ENCODE measurements at regions not wholly inside any gene's neighbourhood (a gene's known extent, or its start where the extent isn't known, plus 50 kb on each side); places are given as distances from the start of the nearest gene placed in this dataset.

DNA sequence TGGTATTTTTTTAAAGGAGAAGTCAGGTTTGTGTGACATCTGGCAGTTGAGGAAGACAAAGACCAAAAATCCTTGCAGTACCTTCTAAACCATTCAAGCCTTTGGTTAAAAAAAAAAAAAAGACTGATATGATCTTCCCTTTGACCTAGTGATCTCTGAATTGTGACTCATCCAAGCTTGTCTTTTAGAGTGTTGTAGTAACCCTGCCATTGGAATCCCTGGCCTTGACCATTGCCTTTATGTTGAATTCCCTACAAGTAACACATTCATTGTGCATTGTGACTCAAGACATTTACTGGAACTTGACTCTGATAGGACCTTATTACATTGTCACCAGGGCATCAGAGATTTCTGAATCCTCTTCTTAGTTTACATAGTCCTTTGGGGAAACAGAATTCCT is 1469.0 kb downstream of the TECRL start:
- Histone ChIP-seq H2AFZ (ENCODE audit: low read length) (no peak overlapping the region), H3K4me3 (ENCODE audit: low read length) (no peak overlapping the region), H3K36me3 (replicated peaks; ENCODE audit: insufficient read depth, low read length) (no peaks in the 10 kb centered on the region), H4K20me1 (ENCODE audit: insufficient read depth, low read length) (no peaks in the 10 kb centered on the region), H3K27ac (ENCODE audit: low read length) (no peak overlapping the region), H3K9ac (ENCODE audit: low read length) (no peak overlapping the region), H3K27me3 (replicated peaks; ENCODE audit: insufficient read depth, low read length) (no peaks in the 10 kb centered on the region), H3F3A (ENCODE audit: insufficient read depth, low read length) (no peaks in the 10 kb centered on the region), H3K9me3 (replicated peaks; ENCODE audit: insufficient read depth, low read length) (no peaks in the 10 kb centered on the region), H3K9me2 (replicated peaks; ENCODE audit: insufficient read depth, low read length) (no peaks in the 10 kb centered on the region), H3K4me1 (ENCODE audit: low read length) (no peaks in the 10 kb centered on the region), H3K4me2 (ENCODE audit: low read depth, low read length) (no peak overlapping the region), H3K79me2 (ENCODE audit: low read length) (no peaks in the 10 kb centered on the region)
- TF ChIP-seq EZH2phosphoT487 (IDR thresholded peaks at IDR 0.05; ENCODE audit: low read length) (no peak), EZH2 (optimal IDR thresholded peaks at IDR 0.05; ENCODE audit: low read depth, low read length) (no peak)
- TF ChIP-seq, protein P1, sequence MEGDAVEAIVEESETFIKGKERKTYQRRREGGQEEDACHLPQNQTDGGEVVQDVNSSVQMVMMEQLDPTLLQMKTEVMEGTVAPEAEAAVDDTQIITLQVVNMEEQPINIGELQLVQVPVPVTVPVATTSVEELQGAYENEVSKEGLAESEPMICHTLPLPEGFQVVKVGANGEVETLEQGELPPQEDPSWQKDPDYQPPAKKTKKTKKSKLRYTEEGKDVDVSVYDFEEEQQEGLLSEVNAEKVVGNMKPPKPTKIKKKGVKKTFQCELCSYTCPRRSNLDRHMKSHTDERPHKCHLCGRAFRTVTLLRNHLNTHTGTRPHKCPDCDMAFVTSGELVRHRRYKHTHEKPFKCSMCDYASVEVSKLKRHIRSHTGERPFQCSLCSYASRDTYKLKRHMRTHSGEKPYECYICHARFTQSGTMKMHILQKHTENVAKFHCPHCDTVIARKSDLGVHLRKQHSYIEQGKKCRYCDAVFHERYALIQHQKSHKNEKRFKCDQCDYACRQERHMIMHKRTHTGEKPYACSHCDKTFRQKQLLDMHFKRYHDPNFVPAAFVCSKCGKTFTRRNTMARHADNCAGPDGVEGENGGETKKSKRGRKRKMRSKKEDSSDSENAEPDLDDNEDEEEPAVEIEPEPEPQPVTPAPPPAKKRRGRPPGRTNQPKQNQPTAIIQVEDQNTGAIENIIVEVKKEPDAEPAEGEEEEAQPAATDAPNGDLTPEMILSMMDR (IDR thresholded peaks at IDR 0.05; ENCODE audit: low read length) = no peak
- DNase-seq = no peak

DNA sequence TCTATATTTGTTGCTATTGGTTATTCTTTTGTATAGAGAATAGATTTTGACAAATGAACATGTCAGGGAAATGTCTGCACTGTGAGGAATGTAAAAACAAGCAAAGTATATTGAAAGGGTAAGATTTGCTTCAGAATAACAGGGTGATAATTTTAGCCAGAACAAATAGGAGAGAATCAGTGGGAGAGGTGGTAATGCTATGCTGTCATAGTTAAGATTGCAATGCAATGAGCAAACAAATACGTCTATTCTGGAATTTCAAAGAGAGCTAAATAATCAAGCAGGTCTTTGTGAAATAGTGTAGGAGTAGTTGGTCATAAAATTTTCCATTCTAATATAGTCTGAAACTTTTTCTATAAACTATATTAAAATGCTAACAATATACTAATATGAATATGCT is 1478.4 kb downstream of the TECRL start:
- no peaks in the 10 kb centered on the region for H3K27me3 ChIP-seq (replicated peaks; ENCODE audit: insufficient read depth, low read length)
- no peaks in the 10 kb centered on the region for H3F3A ChIP-seq (ENCODE audit: insufficient read depth, low read length)
- no peak overlapping the region for H3K27ac ChIP-seq (ENCODE audit: low read length)
- no peak for DNase-seq
- H3K4me2 ChIP-seq (ENCODE audit: low read depth, low read length) = no peak overlapping the region
- H3K4me1 ChIP-seq (ENCODE audit: low read length) = no peaks in the 10 kb centered on the region
- TF ChIP-seq, protein P1 (IDR thresholded peaks at IDR 0.05; ENCODE audit: low read length) = no peak
- TF ChIP-seq EZH2 (optimal IDR thresholded peaks at IDR 0.05; ENCODE audit: low read depth, low read length) (no peak), EZH2phosphoT487 (IDR thresholded peaks at IDR 0.05; ENCODE audit: low read length) (no peak)
- H3K36me3 ChIP-seq (replicated peaks; ENCODE audit: insufficient read depth, low read length) = no peaks in the 10 kb centered on the region
- H3K79me2 ChIP-seq (ENCODE audit: low read length) = no peaks in the 10 kb centered on the region
- no peak overlapping the region for H3K9ac ChIP-seq (ENCODE audit: low read length)
- H3K4me3 ChIP-seq (ENCODE audit: low read length) = no peak overlapping the region
- H3K9me3 ChIP-seq (replicated peaks; ENCODE audit: insufficient read depth, low read length) = no peaks in the 10 kb centered on the region
- no peak overlapping the region for H2AFZ ChIP-seq (ENCODE audit: low read length)
- no peaks in the 10 kb centered on the region for H3K9me2 ChIP-seq (replicated peaks; ENCODE audit: insufficient read depth, low read length)
- H4K20me1 ChIP-seq (ENCODE audit: insufficient read depth, low read length) = no peaks in the 10 kb centered on the region

DNA sequence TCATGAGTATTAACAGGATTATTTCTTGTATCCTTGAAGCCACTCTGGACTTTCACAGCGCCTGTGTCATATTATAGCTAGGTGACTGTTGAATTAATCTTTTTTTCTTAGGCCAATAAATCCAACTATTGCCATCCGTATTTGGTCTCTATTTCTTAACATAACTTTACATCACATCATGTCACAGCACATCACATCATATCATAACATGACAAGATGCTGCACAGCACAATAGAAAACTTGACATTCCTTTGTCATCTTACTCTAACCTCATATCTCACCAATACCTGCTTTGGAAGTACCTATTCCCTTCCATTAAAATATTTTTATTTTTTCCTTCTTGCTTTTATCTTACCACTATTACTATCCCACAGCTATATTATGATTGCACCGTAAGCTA is 1480.8 kb downstream of the TECRL start:
- no peak for DNase-seq
- no peaks in the 10 kb centered on the region for H4K20me1 ChIP-seq (ENCODE audit: insufficient read depth, low read length)
- no peak overlapping the region for H3K4me3 ChIP-seq (ENCODE audit: low read length)
- no peak overlapping the region for H2AFZ ChIP-seq (ENCODE audit: low read length)
- H3K27me3 ChIP-seq (replicated peaks; ENCODE audit: insufficient read depth, low read length) = no peaks in the 10 kb centered on the region
- no peak overlapping the region for H3K27ac ChIP-seq (ENCODE audit: low read length)
- no peak overlapping the region for H3K9ac ChIP-seq (ENCODE audit: low read length)
- H3K9me2 ChIP-seq (replicated peaks; ENCODE audit: insufficient read depth, low read length) = no peaks in the 10 kb centered on the region
- H3K79me2 ChIP-seq (ENCODE audit: low read length) = no peaks in the 10 kb centered on the region
- TF ChIP-seq EZH2 (optimal IDR thresholded peaks at IDR 0.05; ENCODE audit: low read depth, low read length) (no peak), EZH2phosphoT487 (IDR thresholded peaks at IDR 0.05; ENCODE audit: low read length) (no peak)
- TF ChIP-seq, protein P1 (IDR thresholded peaks at IDR 0.05; ENCODE audit: low read length) = no peak
- no peaks in the 10 kb centered on the region for H3K9me3 ChIP-seq (replicated peaks; ENCODE audit: insufficient read depth, low read length)
- H3K4me2 ChIP-seq (ENCODE audit: low read depth, low read length) = no peak overlapping the region
- no peaks in the 10 kb centered on the region for H3K4me1 ChIP-seq (ENCODE audit: low read length)
- no peaks in the 10 kb centered on the region for H3F3A ChIP-seq (ENCODE audit: insufficient read depth, low read length)
- no peaks in the 10 kb centered on the region for H3K36me3 ChIP-seq (replicated peaks; ENCODE audit: insufficient read depth, low read length)
